EH (cell line): ENCODE measurements at regions not wholly inside any gene's neighbourhood (a gene's known extent, or its start where the extent isn't known, plus 50 kb on each side); places are given as distances from the start of the nearest gene placed in this dataset.
"Not testable (repeated sequence)": the region's sequence is repeated elsewhere in the genome, so short reads cannot be mapped to it uniquely, and the experiment has no call there.

Source experiments
- DNase-seq: peaks from one replicate; pipeline ENCODE4 v3.0.0-alpha.2; 2015; ENCODE audit warnings: low read depth

DNA sequence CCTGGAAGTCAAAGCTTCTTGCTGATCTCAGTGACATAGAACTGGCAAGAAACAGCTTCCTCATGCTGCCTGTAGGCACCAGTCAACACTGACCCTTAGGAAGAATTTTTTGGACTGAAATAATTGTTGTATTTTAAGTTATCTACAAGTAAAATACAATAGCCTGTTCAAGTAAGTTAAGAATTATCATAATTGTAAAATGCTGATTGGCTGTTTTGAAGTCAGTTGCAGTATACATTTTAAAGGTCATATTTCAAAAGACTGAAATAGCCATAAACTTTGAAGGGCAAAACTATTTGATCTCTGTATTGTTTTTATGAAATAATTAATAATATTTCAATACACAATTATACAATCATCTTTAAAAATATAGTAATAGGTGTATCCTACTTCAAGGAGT, 794.9 kb downstream of the MAT2B start:
- DNase-seq: no peak

DNA sequence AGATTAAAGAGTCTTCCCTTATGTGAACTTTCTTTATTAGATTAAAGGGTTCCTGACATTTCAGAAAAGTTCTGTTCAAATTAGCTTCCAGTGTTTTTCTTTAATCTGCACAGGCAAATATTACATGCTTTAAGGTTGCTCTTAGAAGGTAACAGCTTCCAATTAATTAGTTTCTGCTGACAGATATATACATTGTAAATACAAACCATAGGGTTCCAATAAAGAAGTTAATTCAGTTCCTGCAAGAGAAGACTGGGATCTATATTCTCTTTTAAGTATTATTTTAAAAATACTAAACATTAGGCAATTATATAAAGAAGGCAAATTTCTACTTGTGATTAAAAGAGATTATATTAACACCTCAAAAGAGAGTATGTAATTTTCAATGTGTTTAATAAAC, 795.7 kb downstream of the MAT2B start:
- no peak for DNase-seq

DNA sequence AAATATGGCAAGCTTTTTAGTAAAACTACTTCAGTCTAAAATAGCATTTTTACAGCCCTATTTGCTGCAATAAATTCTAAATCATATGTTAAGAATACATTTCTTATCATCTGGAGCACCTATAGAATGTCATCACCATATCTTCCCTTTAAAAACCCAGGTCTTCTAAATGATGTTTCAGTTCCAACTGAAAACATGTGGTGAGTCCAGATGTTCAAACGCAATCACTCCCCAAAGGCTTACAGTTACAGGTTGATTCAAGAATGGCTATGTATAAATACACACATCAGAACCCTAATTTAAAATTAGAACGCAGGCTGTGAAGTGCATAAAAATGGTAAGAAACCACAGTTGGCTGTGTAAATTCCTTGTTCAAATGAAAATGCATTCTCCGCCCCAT, 796.3 kb downstream of the MAT2B start:
- no peak for DNase-seq

DNA sequence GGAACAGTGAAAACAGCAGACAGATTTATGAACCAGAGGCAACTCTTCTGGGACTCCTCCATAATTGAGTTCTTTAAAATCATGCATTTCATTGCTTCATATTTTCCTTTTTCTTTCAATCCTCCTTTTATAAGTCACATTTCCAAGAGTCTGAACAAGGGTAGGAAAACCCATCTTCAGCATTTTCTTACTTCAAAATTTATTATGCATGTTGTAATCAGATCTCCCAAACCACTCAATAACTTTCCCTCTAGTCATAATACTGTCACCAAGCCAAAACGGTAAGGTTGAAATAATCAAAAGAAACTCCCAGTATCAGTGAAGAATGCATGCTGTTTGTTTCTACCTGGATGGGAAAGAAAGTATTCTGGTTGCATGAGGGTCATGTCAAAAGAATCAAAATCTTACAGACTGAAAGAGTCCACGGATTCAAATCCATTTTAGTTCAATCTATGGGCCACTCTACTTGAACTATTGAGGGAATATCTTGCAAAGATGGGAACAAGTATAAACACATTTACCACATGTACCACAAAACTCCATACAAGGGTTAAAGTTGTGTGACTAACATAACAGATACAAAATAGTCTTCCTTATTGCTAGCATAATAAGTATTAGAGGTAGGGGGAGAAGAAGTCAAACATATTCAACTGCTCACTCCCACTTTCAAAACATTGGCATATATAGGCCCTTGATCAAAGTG, 797.3 kb downstream of the MAT2B start:
- DNase-seq: no peak

DNA sequence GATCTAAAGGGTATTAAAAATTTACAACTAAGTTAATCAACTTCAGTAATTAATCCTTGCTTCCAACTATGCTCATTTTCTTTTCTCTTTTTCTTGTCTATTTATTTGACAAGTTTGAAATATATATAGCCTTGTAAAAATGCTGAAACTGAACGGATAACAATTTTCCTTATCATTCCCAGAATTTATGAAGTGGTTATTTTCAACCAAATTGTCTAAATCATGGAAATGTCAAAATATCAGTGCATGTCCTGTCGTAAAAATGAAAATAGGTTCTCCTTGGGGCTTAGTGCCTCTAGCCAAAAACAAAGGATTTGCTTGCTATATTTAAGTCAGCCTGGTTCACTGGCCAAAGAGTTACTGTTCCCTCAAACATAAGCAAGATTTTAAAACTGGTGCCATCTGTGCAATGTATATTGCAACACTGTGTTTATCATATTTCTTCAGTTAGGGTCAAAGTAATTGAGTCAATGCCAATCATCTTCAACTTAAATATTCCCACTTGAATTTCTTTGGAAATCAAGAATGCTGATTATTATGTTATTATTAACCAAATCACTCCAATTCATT, 798.3 kb downstream of the MAT2B start:
- DNase-seq: no peak

DNA sequence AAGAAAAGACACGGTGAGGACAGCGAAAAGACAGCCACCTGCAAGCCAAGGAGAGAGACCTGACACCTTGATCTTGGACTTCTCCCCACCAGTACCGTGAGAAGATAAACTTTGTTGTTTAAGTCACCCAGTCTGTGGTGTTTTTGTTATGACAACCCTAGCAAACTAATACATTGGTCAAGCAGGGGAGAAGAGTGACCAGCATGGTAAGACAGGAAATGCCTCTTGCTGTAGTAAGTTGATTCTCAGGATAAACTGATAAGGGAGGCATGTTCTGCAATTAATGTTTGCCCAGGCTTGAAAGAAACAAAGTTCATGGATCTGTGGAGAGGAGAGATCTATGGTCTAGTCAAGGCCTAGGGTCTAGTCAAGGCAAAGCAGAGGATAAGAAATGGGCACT, 801.2 kb downstream of the MAT2B start:
- no peak for DNase-seq

DNA sequence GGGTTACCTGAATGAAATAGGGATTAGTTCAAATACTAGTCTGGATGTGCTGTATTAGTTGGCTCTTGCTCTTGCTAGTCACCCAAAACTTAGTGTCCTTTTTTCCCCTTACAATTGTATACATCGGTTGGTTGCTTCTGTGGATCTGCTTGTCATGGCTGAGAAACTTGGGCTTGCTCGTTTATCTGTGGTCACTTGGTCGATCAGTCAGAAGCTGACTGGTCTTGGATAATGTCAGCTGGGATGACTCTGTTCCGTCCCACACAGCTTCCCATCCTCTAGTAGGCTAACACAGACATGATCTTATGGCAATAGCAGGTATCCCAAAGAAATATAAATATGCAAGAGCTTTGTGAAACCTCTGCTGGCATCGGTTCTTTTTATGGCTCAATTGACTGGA, 807.4 kb downstream of the MAT2B start:
- no peak for DNase-seq

DNA sequence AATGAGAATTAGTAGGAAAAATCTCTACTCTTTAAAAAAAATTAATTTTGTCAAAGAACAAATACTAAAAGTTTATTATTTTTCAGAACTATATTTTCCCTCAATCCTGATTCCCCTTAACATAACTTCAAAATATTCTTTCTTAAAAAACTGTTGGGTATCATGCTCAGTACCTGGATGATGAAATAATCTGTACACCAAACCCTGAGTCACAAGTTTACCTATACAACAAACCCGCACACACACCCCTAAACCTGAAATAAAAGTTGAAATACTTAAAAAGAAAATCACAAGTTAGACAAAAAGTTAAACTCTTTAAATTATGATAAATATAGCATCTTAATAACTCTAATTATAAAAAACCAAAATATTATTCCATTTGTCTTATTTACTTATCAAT, 812.3 kb downstream of the MAT2B start:
- DNase-seq: no peak

DNA sequence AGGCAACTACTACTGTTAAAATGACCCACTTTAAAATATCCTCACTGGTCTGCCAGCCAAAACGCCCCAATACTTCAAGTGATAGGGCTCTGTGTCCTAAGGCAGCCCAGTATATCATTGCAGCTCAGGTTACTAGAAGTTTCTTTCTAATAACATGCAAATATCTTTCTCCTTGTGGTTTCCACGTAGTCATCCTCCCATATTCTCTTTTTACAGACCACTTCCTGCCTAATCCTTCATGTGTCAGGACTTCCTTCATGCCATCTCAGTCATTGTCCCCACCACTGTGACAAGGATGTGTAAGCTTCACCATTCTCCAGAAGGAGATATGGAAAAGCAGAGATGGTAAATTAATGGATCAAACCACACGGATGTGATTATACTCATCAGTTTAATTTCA, 813.7 kb downstream of the MAT2B start:
- DNase-seq: no peak

DNA sequence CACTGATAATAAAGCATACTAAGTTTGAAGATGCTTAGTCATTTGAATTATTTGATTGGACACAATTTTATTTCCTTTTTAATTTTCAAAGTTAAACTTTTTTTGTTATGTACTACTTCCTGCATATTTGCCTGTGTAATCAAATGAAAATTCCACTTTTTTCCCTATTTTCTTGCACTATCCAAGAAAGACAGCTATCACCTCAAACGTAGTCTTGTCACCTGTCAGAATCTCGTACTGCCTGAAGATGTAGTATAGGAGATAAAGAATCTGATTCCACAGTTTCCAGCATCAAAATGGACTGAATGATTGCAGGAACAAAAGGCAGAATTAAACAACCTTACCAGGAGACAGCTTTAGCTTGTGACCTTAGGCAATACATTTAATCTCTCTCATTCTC, 818.8 kb downstream of the MAT2B start:
- no peak for DNase-seq

DNA sequence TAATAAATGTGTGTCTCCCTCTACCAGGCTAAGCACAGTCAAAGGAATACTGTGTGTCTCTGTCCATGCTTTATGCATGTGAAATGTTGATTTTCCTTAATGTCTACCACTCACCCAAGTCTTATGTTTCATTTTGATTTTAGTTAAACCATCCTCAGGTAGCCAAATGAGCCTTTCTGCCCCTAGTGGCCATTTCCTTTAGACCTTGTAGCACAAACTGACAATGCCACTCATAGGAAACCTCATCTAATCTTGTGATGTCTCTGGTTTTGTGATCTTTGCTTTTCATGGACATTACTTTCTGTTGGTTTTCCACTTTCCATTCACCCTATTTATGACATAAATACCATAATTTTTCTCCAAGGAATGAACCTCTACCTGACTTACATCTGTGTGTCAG, 820.8 kb downstream of the MAT2B start:
- DNase-seq: no peak

DNA sequence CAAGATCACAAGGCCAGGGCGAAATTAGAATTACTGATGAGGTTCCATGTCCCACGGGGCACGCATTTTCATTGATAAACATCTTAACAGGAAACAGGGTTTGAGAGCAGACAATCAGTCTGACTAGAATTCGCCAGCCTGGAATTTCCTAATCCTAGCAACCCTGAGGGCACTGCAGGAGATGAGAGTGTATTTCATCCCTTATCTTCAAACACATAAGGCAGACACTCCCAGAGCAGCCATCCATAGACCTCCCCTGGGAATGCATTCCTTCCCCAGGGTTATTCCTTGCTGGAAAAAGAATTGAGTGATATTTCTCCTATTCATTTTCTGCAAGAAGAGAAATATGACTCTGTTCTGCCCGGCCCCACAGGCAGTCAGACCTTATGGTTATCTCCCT, 821.7 kb downstream of the MAT2B start:
- DNase-seq: not testable (repeated sequence)

DNA sequence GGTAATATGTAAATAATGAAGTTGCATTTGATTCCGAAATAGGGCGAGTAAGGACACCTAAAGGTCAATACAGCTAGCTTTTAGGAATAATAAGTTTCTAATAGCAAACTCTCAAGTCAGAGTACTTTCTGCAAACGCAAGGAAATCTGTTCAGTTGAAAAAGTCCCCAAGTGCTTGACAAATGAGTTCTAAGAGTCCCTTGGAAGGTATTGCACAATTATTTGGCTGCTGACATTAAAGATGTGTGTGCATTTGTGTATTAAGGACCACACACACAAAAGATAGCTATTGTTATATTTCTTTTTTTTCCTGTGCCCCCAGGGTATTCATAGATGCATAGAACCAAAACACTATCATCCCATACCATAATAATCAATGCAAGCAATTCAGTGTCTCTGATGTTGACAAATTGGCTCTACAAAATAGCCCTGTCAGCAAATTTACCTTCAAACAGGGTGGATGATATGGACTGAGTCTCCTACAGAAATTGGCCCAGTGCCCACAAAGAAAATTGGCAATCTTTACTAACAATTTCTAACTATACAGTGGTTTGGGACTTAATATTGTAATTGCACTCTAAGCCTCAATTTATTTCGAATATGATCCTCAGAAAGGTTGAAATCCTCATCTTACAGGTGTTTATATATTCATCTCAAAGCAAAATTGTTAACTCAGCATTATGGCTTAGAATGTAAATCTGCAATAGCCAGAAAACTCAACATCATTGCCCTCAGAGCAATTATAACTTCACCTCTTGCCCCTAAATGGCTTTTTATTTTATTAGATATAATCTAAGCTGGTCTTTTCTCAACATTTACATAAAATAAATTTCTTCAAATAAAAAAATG, 827.2 kb downstream of the MAT2B start:
- no peak for DNase-seq

DNA sequence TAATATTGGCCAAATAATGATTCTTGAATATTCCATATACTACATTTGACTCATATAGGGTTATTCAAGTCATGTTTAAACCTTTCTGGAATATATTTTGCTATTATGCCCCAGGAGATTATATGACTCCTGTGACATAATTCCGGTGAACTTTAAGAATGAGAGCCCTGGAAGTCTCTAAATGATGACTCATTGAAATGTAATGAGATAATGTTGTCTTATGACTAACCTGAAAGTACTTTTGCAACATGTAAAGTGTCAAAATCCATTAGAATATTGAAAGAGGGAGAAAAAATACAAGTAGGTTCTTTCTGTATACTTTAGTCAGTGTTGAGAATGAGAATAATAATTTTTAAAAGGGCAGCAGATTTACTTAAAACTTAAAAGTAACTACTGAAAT, 830.4 kb downstream of the MAT2B start:
- no peak for DNase-seq

DNA sequence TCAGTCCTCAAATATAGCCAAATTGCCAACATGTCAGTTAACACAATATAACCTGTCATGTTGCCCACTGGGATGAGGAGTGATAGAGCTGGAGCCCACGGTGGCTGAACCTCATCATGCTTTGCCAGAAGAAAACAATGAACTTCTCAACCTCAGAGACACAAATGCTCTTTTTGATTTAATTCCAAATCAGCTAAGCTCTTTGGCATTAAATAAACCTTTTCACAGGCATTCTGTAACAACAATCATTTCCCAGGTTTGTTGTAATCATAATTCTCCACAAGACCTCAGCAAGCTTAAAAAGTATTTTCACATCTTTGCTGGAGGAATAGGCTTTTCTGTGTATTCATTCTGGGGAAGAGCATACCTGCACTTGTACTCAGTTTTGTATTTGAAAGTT, 830.9 kb downstream of the MAT2B start:
- DNase-seq: no peak

DNA sequence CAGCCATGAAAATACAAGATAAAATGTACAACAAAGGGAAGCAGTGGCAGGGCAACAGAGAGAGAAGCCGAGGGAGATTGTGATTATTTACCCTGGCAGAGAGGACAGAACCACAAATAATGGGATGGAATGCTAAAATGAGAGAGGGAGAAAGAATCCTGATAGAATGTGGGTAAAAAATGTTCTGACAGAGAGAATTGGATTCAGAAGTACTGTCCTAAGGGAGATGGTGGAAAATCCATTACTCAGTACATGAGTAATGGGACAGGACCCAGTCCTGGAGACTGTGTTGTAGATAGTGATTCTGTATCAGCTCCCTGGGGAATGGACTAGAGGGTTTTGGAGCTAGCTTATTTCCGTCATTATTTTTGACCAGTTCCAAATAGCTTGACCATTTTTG, 831.5 kb downstream of the MAT2B start:
- no peak for DNase-seq

DNA sequence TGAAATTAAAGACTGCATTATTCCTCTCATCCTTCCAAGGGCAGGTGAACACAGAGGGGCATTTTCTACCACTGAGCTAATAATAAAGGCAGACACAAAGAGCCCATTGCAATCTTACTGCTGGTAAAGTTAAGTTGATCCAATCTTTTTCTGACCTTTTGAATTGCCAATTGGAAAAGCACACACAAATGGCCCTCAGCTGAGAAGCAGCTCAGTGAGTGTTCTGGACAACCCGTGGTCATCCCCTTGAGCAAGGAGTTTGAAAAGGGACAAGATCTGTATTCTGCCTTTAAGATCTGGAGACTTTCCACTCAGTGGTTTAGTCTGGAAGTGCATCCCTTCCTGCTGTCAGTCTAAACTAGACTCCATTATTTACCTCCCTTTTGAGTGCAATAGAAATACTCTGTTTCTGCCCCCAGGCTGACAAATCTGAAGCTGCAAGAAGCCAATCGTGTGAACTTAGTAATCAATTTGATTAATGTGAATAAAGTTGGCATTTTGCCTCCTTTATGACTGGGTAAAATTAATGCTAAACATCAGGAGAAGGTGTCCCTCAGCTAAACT, 835.7 kb downstream of the MAT2B start:
- no peak for DNase-seq

DNA sequence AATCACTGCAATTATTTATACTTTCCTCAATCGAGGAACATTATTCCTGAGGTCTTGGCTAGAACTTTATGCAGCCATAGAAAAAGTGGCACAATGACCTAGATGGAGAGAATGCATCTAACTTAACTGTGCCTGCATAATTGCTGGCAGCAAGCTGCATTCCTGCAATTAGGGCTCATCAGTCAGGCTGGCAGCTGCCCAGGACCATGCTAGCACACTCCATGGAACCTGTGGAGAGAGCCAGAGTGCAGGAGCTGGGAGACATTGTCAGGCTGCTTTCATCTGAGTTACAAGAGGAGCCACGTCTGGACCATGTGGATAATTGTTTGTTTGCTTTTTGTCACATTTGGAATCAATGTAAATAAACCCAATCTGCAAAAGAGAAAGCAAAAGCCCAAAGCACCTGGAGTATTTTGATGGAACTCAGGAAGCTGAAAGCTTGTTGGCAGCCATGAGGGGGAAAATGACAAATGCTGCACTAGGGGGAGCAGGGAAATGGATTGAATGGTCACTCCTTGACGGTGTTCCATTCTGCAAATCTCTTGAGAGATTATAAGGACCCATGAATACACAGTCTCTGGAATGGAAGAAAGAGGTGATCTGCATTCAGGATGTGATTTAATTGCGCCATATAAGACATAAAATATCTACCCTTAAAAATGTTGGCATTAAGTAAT, 839.9 kb downstream of the MAT2B start:
- DNase-seq: no peak

DNA sequence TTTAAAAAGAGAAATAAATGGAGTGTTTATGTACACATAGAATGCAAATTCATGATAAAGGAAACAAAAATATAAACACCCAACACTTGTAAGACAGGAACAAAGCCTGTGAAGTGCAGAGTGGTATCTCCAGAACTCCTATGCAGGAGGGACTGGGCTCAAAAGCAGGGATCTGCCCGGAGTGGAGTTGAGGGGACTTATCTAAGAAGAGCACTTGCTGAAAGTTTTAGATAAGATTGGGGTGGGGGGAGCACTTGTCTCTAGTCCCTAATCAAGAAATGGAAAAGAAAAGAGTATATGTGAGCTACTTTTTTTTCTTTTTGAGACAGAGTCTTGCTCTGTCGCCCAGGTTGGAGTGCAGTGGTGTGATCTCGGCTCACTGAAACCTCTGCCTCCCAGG, 840.4 kb downstream of the MAT2B start:
- DNase-seq: no peak

DNA sequence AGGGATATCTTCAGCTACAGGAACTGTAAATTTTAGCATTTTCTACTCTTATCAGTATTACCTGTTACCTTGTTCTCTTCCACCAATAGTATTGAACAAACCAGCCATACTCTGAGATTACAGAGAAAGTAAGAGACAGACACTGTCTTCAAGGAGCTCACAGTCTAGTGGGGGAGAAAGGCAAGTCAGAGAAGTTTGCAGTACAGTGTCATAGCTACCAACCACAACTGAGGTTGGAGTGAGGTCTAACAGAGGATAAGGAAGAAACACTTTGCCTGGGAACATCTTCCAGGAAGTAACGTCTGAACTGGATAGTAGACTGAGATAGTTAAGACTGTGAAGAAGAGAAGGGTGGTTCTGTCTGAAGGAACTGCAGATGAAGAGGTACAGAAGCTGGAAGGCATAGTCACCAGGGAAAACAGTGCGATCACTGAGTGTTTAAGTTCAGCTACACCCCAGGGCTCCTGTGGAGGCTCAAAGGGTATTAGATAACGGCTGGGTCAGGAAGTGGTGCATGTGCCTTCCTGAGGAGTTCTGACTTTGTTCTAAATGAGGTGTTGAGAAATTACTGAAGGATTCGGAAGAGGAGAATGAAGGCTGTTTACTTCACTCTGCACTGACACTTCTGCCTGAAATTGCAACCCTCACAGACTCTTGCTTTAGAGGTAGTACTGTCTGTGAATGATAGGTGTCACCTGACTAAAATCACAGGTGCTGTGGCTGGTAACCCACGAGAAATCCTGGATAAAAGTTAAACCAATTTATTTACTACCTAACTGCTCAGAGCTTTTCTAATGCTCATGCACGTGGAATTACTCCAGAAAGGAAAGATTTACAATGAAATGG, 841.6 kb downstream of the MAT2B start:
- no peak for DNase-seq

DNA sequence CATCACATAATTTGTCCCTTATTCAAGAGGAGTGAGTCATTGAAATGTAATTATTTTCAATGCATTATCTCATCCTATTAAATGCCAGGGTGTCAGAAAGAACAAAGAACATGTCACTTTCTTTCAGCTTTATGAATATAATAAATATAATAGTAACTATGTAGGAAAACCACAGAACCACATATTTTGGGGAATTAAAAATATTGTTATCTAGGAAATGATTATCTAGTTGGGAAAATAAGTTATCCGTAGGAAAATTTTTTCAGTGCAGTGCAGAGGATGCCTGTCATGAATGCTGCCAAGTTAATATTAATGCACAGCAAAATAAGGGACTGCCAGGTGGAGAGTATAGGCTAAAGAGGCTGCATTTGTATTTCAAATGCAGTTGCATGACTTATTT, 844.8 kb downstream of the MAT2B start:
- DNase-seq: no peak
